LNCaP clone FGC (cell line): ENCODE measurements at regions not wholly inside any gene's neighbourhood (a gene's known extent, or its start where the extent isn't known, plus 50 kb on each side); places are given as distances from the start of the nearest gene placed in this dataset.
A peak's percentile ranks its signal among the peaks of the same experiment; 100 is the strongest.

Experiments
- DNase-seq: peaks from one replicate; pipeline ENCODE4 v3.0.0-alpha.2; 2011; ENCODE audit warnings: low read depth
- H3K4me3 ChIP-seq: 2 replicates; pipeline ENCODE4 v1.5.1; 2011; ENCODE audit warnings: mild to moderate bottlenecking, low read depth, low read length, control low read depth
- TF ChIP-seq, protein P1 (sequence below): IDR thresholded peaks from 2 replicates; pipeline ENCODE4 v1.5.1; 2012; ENCODE audit warnings: mild to moderate bottlenecking; ENCODE audit not compliant: control insufficient read depth, insufficient read depth; ENCODE audit errors: extremely low read depth

DNA sequence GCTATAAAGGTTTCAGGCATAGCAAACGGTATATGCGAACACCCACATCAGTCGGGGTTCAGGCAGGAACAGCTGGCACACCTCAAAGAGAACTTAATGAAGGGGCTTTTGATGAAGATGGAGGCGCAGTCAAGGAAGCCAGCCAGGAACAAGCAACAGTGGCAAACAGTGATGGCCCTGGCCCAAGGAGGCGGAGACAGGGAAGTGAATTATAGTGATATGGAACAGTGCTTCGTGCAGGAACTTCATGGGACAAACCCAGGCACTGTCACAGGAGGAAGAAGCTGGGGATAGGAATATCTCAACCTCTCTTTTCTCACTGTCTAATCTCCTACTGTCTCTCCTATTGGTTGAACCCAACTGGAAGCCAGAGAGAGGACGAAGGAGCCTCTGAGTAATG lies 328.3 kb downstream of the AACS start:
- TF ChIP-seq, protein P1, sequence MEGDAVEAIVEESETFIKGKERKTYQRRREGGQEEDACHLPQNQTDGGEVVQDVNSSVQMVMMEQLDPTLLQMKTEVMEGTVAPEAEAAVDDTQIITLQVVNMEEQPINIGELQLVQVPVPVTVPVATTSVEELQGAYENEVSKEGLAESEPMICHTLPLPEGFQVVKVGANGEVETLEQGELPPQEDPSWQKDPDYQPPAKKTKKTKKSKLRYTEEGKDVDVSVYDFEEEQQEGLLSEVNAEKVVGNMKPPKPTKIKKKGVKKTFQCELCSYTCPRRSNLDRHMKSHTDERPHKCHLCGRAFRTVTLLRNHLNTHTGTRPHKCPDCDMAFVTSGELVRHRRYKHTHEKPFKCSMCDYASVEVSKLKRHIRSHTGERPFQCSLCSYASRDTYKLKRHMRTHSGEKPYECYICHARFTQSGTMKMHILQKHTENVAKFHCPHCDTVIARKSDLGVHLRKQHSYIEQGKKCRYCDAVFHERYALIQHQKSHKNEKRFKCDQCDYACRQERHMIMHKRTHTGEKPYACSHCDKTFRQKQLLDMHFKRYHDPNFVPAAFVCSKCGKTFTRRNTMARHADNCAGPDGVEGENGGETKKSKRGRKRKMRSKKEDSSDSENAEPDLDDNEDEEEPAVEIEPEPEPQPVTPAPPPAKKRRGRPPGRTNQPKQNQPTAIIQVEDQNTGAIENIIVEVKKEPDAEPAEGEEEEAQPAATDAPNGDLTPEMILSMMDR = no peak
- no peak for DNase-seq
- H3K4me3 ChIP-seq = no peak overlapping the region

DNA sequence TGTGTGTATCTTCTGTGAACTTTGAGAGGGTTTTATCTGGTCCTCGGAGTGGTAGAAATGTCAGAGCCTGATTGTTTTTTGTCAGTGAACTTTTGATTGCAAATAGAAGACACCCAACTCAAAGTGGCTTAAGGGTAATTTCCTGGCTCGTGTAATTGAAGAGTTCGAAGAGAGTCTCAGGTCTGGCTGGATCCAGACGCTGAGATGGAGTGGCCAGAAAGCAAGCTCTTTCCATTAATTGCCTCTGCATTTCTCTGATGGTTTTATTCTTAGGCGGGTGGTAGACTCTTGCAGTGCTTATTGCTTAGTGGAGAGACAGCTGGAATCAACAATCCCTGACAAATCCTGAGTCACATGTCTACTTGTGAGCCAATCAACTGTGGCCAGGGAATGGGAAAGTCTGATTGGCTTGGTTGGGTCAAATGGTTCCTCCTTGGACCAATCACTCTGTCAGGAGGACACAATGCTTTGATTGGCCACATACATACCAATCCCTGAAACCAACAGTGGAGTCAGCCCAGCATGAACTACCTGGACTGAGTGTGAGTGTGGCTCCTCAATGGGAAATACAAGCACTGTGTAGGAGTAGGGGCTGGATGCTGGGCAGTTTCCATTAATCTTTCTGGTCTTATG lies 330.5 kb downstream of the AACS start:
- DNase-seq = no peak
- no peak overlapping the region for H3K4me3 ChIP-seq
- TF ChIP-seq, protein P1 = no peak

DNA sequence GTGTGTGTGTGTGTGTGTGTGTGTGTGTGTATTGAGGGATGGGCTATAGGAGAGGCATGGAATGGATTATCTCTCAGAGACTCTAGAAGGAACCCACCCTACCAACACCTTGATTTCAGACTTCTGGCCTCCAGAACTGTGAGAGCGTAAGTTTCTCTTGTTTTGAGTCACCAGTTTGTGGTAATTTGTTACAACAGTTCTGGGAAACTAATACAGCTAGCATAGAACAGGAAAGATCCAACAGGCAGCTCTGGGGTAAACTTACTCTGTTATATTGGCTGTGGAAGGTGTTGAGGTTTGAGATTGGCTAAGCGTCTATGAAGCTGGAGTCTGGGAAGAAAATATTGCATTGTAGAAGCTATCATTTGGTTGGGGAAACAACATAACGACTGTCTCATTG lies 334.3 kb downstream of the AACS start:
- no peak for DNase-seq
- H3K4me3 ChIP-seq = no peak overlapping the region
- TF ChIP-seq, protein P1 = no peak

DNA sequence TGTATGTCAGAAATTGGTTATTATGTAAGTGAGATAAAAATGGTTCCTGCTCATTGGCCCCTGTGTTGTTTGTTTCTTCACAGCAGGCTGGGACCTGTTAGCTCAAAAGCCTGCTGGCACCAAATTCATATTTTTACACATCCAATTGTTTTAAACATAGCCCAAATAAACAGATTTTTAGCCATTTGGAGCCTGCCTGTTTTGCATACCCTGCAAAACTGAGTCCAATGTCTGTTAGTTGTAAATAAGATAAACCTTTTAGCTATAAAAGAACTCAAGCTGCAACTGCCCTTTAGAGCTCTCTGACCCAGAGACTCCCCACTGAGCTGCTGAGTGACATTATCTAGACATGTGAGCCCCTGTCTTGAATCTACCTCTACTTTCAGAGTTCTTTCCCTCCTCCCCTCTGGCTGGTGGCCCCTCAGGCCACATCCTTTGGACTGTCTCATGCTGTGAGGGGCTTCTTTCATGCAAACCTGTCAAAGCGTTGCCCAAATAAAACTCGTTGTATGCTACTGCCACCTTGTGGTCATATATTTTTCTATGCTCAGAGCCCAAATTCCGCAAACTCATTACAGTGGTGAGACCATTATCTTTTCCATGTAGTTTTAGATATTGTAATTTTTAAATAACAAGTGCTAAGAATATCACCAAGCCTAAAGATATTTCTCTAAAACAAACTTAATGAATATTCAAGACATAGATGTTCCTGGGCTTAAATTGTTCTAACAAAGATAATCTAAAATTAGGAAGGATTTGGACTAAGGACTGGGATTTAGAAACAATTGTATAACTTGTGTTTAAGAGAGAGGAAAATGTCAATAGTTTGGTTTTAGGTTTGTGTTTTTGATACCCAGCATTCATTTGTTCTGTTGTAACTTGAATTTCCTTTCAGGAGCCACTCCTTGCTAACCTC lies 337.9 kb downstream of the AACS start:
- peak; percentile 0 for DNase-seq
- TF ChIP-seq, protein P1 = peak; percentile 73
- no peak overlapping the region for H3K4me3 ChIP-seq

DNA sequence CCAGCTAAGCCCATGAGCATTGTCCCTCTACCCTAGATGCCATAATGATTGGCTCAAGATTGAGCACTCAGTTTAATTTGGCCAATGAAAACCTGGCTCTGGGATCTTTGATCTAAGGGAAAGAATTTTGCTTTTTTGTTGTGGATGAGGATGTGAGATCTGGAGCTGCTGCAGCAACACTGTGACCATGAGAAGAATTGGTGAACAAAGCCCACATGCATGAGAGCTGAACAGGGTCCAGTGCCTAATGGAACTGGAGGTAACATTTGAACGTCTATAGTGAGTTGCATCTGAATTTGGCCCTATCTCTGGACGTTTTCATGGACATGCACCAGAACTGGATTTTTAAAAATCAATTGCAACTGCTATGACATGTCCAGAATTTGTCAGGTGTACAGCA lies 338.6 kb downstream of the AACS start:
- TF ChIP-seq, protein P1 = no peak
- no peak for DNase-seq
- H3K4me3 ChIP-seq = no peak overlapping the region

DNA sequence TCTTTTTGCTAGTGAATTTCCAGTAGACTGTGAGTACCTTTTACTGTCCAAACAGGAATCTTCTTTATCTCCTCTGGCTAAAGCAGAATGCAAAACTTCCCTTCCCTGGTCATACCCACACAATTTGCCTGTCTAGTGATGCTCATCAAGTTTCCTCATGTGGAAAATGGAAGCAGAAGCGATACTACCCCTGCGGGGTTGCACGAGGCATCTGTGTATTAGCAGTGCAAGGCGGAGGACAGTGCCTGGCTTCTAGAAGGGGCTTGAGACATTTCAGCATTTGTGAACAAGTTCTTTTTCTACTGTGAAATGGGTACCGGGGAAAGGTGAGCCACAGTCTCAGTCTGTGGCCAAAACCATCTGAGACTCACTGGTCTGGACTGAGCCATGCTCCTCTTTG lies 340.9 kb downstream of the AACS start:
- TF ChIP-seq, protein P1 = no peak
- no peak overlapping the region for H3K4me3 ChIP-seq
- no peak for DNase-seq
